ENCODE measurements at regions not wholly inside any gene's neighbourhood (a gene's known extent, or its start where the extent isn't known, plus 50 kb on each side); places are given as distances from the start of the nearest gene placed in this dataset.

GRCh38 chr12:60980558-60980957 lies 1279.6 kb upstream of the USP15 start:
- no peak for DNase-seq
- no peak overlapping the region for H3K27ac ChIP-seq (ENCODE audit: insufficient read depth, low read length, poor library complexity, severe bottlenecking)
- no peaks in the 10 kb centered on the region for H3K9me3 ChIP-seq (ENCODE audit: control insufficient read depth in 2 of 2, low read length in 2 of 2)
- no peak for ATAC-seq (ENCODE audit: low read depth in 2 of 2)
- no peaks in the 10 kb centered on the region for H3K36me3 ChIP-seq (ENCODE audit: control insufficient read depth, insufficient read depth, low read length)
- Mint-ChIP-seq H3K27me3 (no peaks in the 10 kb centered on the region), H3K9me3 (peaks cover 0 to 14% (median 6%) of the 10 kb centered on the region in 7 donors), H3K36me3 (peaks cover 4% of the 10 kb centered on the region), H3K4me1 (no peaks in the 10 kb centered on the region), H3K27ac (peak overlapping the region in 1 of 3 donors; percentile 5), H3K4me3 (no peak overlapping the region)
- H3K27me3 ChIP-seq (ENCODE audit: control insufficient read depth, insufficient read depth, low read length): no peaks in the 10 kb centered on the region
- no peak overlapping the region for H3K4me3 ChIP-seq (ENCODE audit: low read depth, low read length)
- H3K4me1 ChIP-seq (ENCODE audit: control insufficient read depth, insufficient read depth, low read length, poor library complexity, severe bottlenecking): no peaks in the 10 kb centered on the region

DNA sequence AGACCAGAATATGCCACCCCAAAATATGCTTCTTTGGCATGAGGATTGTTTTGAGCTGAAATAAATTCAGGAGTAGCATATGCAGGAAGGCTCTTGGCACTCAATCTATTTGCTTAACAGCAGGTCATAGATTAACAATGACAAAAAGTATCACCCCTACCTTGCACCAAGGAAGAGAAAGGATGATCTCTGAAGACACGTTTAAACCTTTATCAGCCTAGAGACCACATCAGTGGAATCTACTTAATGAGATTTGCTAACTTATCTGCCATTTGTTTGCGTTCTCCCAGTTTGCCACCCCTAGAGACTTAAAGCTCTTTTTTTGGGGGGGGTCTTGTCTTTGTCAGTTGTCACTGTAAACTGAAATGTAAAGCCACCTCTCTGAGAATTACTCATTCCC lies 1278.7 kb upstream of the USP15 start:
- Mint-ChIP-seq H3K9me3 (peaks cover 0 to 19% (median 10%) of the 10 kb centered on the region in 7 donors), H3K27ac (no peak overlapping the region), H3K27me3 (no peaks in the 10 kb centered on the region), H3K4me3 (no peak overlapping the region), H3K4me1 (no peaks in the 10 kb centered on the region), H3K36me3 (peaks cover 5% of the 10 kb centered on the region)
- Histone ChIP-seq H3K36me3 (ENCODE audit: control insufficient read depth, insufficient read depth, low read length) (no peaks in the 10 kb centered on the region), H3K9me3 (ENCODE audit: control insufficient read depth in 2 of 2, low read length in 2 of 2) (no peaks in the 10 kb centered on the region), H3K27ac (ENCODE audit: insufficient read depth, low read length, poor library complexity, severe bottlenecking) (no peak overlapping the region), H3K27me3 (ENCODE audit: control insufficient read depth, insufficient read depth, low read length) (no peaks in the 10 kb centered on the region), H3K4me1 (ENCODE audit: control insufficient read depth, insufficient read depth, low read length, poor library complexity, severe bottlenecking) (no peaks in the 10 kb centered on the region), H3K4me3 (ENCODE audit: low read depth, low read length) (no peak overlapping the region)
- no peak for ATAC-seq (ENCODE audit: low read depth in 2 of 2)
- DNase-seq: no peak

DNA sequence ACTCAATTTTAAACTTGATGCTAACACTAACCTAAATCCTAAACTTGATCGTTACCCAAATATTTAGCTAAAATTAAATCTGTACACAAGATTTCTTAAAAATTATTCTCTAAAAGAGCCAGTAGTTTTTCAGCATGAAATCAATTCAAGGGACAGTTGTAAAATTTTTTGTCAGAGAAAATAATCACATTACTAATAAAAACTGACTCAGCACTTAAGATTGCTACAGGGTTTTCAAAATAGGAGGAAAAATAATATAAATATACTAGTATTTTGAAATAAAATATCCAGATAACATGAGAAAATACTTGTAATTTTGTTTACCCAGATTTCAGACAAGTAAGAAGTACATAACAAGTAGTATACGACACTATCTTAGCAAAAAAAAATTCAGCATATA lies 1268.1 kb upstream of the USP15 start:
- Mint-ChIP-seq H3K9me3 (peaks cover 0 to 9% (median 2%) of the 10 kb centered on the region in 7 donors), H3K4me1 (no peaks in the 10 kb centered on the region)

DNA sequence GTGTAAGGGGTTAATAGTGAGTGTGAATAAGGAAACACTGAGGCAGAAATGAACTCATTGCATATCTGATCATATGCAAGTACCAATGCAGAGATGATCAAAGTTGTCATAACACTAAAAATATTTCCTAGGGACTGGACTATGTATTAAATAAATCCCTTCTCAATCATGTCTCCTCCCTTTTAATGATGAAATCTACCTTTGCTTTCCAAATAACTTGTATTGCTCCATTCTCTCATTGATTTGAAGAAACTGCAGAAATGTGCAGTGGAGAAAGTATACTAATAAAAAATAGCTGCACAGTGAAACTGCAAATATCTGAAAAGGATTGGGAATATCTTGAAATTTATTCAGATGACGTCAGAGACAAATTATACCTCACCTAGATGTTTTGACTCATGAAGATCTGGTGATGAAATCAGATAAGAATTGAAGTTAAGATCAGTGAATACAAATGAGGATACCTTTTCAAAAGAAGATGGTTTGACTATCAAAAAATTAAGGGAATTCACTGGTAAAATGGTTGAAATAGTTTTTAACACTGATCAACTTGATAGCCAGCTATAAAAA lies 1264.9 kb upstream of the USP15 start:
- H3K4me1 ChIP-seq (ENCODE audit: control insufficient read depth, insufficient read depth, low read length, poor library complexity, severe bottlenecking): no peaks in the 10 kb centered on the region
- H3K36me3 ChIP-seq (ENCODE audit: control insufficient read depth, insufficient read depth, low read length): no peaks in the 10 kb centered on the region
- no peak overlapping the region for H3K4me3 ChIP-seq (ENCODE audit: low read depth, low read length)
- no peak overlapping the region for H3K27ac Mint-ChIP-seq
- H3K27ac ChIP-seq (ENCODE audit: insufficient read depth, low read length, poor library complexity, severe bottlenecking): no peak overlapping the region
- H3K36me3 Mint-ChIP-seq: no peaks in the 10 kb centered on the region
- H3K4me1 Mint-ChIP-seq: no peaks in the 10 kb centered on the region
- peaks cover 0 to 6% (median 1%) of the 10 kb centered on the region in 7 donors for H3K9me3 Mint-ChIP-seq
- H3K27me3 ChIP-seq (ENCODE audit: control insufficient read depth, insufficient read depth, low read length): no peaks in the 10 kb centered on the region
- ATAC-seq (ENCODE audit: low read depth in 2 of 2): no peak
- H3K27me3 Mint-ChIP-seq: no peaks in the 10 kb centered on the region
- peaks cover 0 to 5% of the 10 kb centered on the region in 2 experiments for H3K9me3 ChIP-seq (ENCODE audit: control insufficient read depth in 2 of 2, low read length in 2 of 2)
- no peak for DNase-seq
- H3K4me3 Mint-ChIP-seq: no peak overlapping the region

More for the DNA sequence above, 1268.1 kb upstream of the USP15 start:
- Mint-ChIP-seq H3K36me3 (no peaks in the 10 kb centered on the region), H3K4me3 (no peak overlapping the region), H3K27me3 (no peaks in the 10 kb centered on the region), H3K27ac (no peak overlapping the region)
- Histone ChIP-seq H3K9me3 (ENCODE audit: control insufficient read depth in 2 of 2, low read length in 2 of 2) (no peaks in the 10 kb centered on the region), H3K36me3 (ENCODE audit: control insufficient read depth, insufficient read depth, low read length) (no peaks in the 10 kb centered on the region), H3K27me3 (ENCODE audit: control insufficient read depth, insufficient read depth, low read length) (no peaks in the 10 kb centered on the region), H3K4me3 (ENCODE audit: low read depth, low read length) (no peak overlapping the region), H3K27ac (ENCODE audit: insufficient read depth, low read length, poor library complexity, severe bottlenecking) (no peak overlapping the region), H3K4me1 (ENCODE audit: control insufficient read depth, insufficient read depth, low read length, poor library complexity, severe bottlenecking) (no peaks in the 10 kb centered on the region)
- no peak for DNase-seq
- no peak for ATAC-seq (ENCODE audit: low read depth in 2 of 2)

DNA sequence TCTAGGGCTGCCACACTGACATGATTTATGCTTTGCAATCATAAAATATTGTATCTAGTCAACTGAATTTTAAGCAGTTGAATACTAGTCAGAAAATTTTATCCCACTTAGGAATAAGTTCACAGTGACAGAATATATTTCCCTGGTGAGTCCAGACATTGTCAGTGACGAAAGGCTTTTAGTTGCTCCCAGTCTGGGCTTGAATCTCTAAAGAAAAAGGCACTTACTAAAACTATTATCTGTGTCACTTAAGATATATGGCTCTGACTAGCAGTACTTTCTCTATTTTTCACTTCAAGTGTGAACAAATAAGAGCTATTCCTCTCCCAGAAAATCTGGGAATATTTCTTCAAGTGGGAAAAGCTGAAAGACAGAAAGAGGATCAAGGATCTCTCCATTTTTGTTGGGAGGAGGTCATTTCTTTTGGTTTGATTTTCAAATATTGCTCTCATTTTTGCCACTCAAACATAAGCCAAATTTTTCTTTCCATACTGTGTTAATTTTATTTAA lies 1262.3 kb upstream of the USP15 start:
- H3K9me3 Mint-ChIP-seq: peaks cover 0 to 13% (median 3%) of the 10 kb centered on the region in 7 donors
- no peaks in the 10 kb centered on the region for H3K4me1 Mint-ChIP-seq
- no peak overlapping the region for H3K27ac ChIP-seq (ENCODE audit: insufficient read depth, low read length, poor library complexity, severe bottlenecking)
- H3K27me3 Mint-ChIP-seq: no peaks in the 10 kb centered on the region
- H3K4me3 ChIP-seq (ENCODE audit: low read depth, low read length): no peak overlapping the region
- H3K9me3 ChIP-seq (ENCODE audit: control insufficient read depth in 2 of 2, low read length in 2 of 2): peaks cover 0 to 5% of the 10 kb centered on the region in 2 experiments
- no peaks in the 10 kb centered on the region for H3K36me3 Mint-ChIP-seq
- DNase-seq (no peak), ATAC-seq (ENCODE audit: low read depth in 2 of 2) (no peak)
- H3K27me3 ChIP-seq (ENCODE audit: control insufficient read depth, insufficient read depth, low read length): no peaks in the 10 kb centered on the region
- no peak overlapping the region for H3K4me3 Mint-ChIP-seq
- no peak overlapping the region for H3K27ac Mint-ChIP-seq
- H3K36me3 ChIP-seq (ENCODE audit: control insufficient read depth, insufficient read depth, low read length): no peaks in the 10 kb centered on the region
- H3K4me1 ChIP-seq (ENCODE audit: control insufficient read depth, insufficient read depth, low read length, poor library complexity, severe bottlenecking): no peaks in the 10 kb centered on the region

DNA sequence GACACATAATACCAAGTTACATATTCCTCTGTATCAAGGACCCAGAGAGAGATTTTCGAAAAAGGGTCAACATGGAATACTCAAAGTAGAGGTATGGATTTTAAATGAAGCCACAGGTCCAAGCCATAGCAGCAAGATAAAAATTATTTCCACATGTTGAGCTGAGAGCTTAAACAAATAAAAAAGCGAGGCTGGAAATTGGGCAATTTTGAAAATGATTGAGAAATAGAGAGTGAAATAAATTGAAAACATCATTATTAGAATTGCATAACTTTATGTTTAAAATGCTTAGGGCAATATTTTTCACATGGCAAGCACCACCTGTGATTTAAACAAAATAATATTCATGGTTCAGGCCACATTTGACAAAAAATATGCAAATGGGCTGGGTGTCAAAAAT lies 1251.0 kb upstream of the USP15 start:
- H3K27ac Mint-ChIP-seq: no peak overlapping the region
- H3K27me3 Mint-ChIP-seq: no peaks in the 10 kb centered on the region
- Histone ChIP-seq H3K9me3 (ENCODE audit: control insufficient read depth in 2 of 2, low read length in 2 of 2) (no peaks in the 10 kb centered on the region), H3K4me1 (ENCODE audit: control insufficient read depth, insufficient read depth, low read length, poor library complexity, severe bottlenecking) (no peaks in the 10 kb centered on the region), H3K36me3 (ENCODE audit: control insufficient read depth, insufficient read depth, low read length) (no peaks in the 10 kb centered on the region), H3K4me3 (ENCODE audit: low read depth, low read length) (no peak overlapping the region), H3K27ac (ENCODE audit: insufficient read depth, low read length, poor library complexity, severe bottlenecking) (no peak overlapping the region), H3K27me3 (ENCODE audit: control insufficient read depth, insufficient read depth, low read length) (no peaks in the 10 kb centered on the region)
- ATAC-seq (ENCODE audit: low read depth in 2 of 2) (no peak), DNase-seq (no peak)
- H3K4me1 Mint-ChIP-seq: no peaks in the 10 kb centered on the region
- H3K9me3 Mint-ChIP-seq: peaks cover 0 to 9% (median 3%) of the 10 kb centered on the region in 7 donors
- no peaks in the 10 kb centered on the region for H3K36me3 Mint-ChIP-seq
- H3K4me3 Mint-ChIP-seq: no peak overlapping the region

DNA sequence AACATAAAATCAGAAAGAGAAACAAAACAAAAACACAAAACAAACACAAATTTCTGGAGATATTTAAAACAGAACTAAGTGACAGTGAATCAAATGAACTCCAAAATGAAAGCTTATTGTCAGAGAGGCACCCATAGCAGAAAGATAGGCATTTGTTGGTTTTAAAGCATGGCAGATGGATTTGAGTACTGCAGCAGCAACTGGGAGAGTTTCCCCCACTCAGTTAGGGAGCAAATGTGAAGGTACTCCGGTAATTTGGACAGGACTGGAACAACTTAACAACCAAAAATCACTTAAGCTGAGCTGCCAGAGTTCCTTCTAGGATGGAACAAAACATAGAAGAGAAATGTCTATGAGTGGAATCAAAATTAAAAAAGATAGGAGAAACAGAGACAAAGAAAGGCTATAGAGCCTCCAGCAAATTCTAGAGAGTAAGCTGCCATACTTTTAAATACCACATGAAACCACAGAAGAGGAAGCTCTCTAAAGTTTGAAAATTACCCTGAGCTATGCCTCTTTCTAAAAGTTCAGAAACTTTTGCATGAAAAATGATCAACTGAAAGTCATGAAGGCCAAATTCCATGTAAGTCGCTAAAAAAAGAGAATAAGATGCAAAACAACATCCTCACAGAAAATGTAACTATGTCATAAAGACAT lies 1248.3 kb upstream of the USP15 start:
- Mint-ChIP-seq H3K9me3 (peaks cover 2 to 13% (median 7%) of the 10 kb centered on the region in 7 donors), H3K27ac (no peak overlapping the region), H3K4me3 (no peak overlapping the region), H3K4me1 (no peaks in the 10 kb centered on the region), H3K36me3 (no peaks in the 10 kb centered on the region), H3K27me3 (no peaks in the 10 kb centered on the region)
- H3K36me3 ChIP-seq (ENCODE audit: control insufficient read depth, insufficient read depth, low read length): no peaks in the 10 kb centered on the region
- ATAC-seq (ENCODE audit: low read depth in 2 of 2) (no peak), DNase-seq (no peak)
- H3K9me3 ChIP-seq (ENCODE audit: control insufficient read depth in 2 of 2, low read length in 2 of 2): peaks cover 0 to 2% of the 10 kb centered on the region in 2 experiments
- H3K4me1 ChIP-seq (ENCODE audit: control insufficient read depth, insufficient read depth, low read length, poor library complexity, severe bottlenecking): no peaks in the 10 kb centered on the region
- H3K4me3 ChIP-seq (ENCODE audit: low read depth, low read length): no peak overlapping the region
- H3K27ac ChIP-seq (ENCODE audit: insufficient read depth, low read length, poor library complexity, severe bottlenecking): no peak overlapping the region
- H3K27me3 ChIP-seq (ENCODE audit: control insufficient read depth, insufficient read depth, low read length): no peaks in the 10 kb centered on the region

- no peak for ATAC-seq (ENCODE audit: low read depth in 2 of 2)
- Histone ChIP-seq H3K27me3 (ENCODE audit: control insufficient read depth, insufficient read depth, low read length) (no peaks in the 10 kb centered on the region), H3K4me1 (ENCODE audit: control insufficient read depth, insufficient read depth, low read length, poor library complexity, severe bottlenecking) (no peaks in the 10 kb centered on the region), H3K9me3 (ENCODE audit: control insufficient read depth in 2 of 2, low read length in 2 of 2) (peaks cover 2% of the 10 kb centered on the region in 2 experiments), H3K27ac (ENCODE audit: insufficient read depth, low read length, poor library complexity, severe bottlenecking) (no peak overlapping the region), H3K4me3 (ENCODE audit: low read depth, low read length) (no peak overlapping the region), H3K36me3 (ENCODE audit: control insufficient read depth, insufficient read depth, low read length) (no peaks in the 10 kb centered on the region)
- Mint-ChIP-seq H3K27ac (no peak overlapping the region), H3K36me3 (no peaks in the 10 kb centered on the region), H3K27me3 (no peaks in the 10 kb centered on the region), H3K4me3 (no peak overlapping the region), H3K4me1 (no peaks in the 10 kb centered on the region), H3K9me3 (peaks cover 4 to 22% (median 11%) of the 10 kb centered on the region in 7 donors)
- no peak for DNase-seq
Observed at GRCh38 chr12:61018571-61018970, 1241.6 kb upstream of the USP15 start.
